MM.1S (cell line): ENCODE measurements at regions not wholly inside any gene's neighbourhood (a gene's known extent, or its start where the extent isn't known, plus 50 kb on each side); places are given as distances from the start of the nearest gene placed in this dataset.

Source experiments
- EZH2 ChIP-seq: fragments of 300-600 bp; sonication (generic); optimal IDR thresholded peaks from 2 replicates; pipeline ENCODE3; 2017; ENCODE audit warnings: low read depth, mild to moderate bottlenecking, antibody characterized with exemption, low read length, mixed read lengths
- EZH2phosphoT487 ChIP-seq: fragments of 300-600 bp; sonication (generic); IDR thresholded peaks from 2 replicates; pipeline ENCODE4 v1.6.1; 2018; ENCODE audit warnings: antibody characterized with exemption, low read length
- TF ChIP-seq, protein P1 (sequence below): fragments of 300-600 bp; sonication (generic); IDR thresholded peaks from 2 replicates; pipeline ENCODE4 v1.5.1; 2016; ENCODE audit warnings: antibody characterized with exemption, low read length, mixed read lengths

DNA sequence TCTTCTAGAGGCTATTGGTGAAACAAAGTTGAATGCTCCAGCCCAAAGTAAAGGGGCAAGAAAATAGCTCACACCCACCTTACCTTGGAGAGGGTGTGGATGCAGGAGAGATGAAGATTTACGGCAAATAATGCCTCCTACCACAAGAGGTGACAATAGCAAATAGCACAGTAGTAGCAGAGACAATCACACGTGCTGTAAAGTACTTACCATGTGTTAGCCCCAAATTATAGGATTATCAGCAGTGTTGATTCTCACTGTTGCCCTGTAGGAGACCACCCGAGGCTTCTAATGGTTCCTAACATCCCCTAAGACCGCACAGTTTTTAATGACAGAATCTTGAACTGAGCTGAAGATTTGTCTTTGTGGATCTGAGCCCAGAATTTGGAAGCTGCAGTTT, 94.8 kb upstream of the FOXA2 start:
- TF ChIP-seq, protein P1, sequence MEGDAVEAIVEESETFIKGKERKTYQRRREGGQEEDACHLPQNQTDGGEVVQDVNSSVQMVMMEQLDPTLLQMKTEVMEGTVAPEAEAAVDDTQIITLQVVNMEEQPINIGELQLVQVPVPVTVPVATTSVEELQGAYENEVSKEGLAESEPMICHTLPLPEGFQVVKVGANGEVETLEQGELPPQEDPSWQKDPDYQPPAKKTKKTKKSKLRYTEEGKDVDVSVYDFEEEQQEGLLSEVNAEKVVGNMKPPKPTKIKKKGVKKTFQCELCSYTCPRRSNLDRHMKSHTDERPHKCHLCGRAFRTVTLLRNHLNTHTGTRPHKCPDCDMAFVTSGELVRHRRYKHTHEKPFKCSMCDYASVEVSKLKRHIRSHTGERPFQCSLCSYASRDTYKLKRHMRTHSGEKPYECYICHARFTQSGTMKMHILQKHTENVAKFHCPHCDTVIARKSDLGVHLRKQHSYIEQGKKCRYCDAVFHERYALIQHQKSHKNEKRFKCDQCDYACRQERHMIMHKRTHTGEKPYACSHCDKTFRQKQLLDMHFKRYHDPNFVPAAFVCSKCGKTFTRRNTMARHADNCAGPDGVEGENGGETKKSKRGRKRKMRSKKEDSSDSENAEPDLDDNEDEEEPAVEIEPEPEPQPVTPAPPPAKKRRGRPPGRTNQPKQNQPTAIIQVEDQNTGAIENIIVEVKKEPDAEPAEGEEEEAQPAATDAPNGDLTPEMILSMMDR = no peak
- TF ChIP-seq EZH2 (no peak), EZH2phosphoT487 (no peak)
